NT2/D1 (cell line): ENCODE measurements at regions not wholly inside any gene's neighbourhood (a gene's known extent, or its start where the extent isn't known, plus 50 kb on each side); places are given as distances from the start of the nearest gene placed in this dataset.

Experiments used
- SUZ12 ChIP-seq: IDR thresholded peaks from 2 replicates; pipeline ENCODE4 v1.6.1; 2011; ENCODE audit not compliant: insufficient read length, insufficient read depth; ENCODE audit errors: extremely low read depth
- YY1 ChIP-seq: IDR thresholded peaks from 2 replicates; pipeline ENCODE4 v1.6.1; 2011; ENCODE audit not compliant: insufficient read length, insufficient read depth
- ZNF274 ChIP-seq: IDR thresholded peaks from 2 replicates; pipeline ENCODE4 v1.6.1; 2011; ENCODE audit warnings: mild to moderate bottlenecking, low read depth, low read length

DNA sequence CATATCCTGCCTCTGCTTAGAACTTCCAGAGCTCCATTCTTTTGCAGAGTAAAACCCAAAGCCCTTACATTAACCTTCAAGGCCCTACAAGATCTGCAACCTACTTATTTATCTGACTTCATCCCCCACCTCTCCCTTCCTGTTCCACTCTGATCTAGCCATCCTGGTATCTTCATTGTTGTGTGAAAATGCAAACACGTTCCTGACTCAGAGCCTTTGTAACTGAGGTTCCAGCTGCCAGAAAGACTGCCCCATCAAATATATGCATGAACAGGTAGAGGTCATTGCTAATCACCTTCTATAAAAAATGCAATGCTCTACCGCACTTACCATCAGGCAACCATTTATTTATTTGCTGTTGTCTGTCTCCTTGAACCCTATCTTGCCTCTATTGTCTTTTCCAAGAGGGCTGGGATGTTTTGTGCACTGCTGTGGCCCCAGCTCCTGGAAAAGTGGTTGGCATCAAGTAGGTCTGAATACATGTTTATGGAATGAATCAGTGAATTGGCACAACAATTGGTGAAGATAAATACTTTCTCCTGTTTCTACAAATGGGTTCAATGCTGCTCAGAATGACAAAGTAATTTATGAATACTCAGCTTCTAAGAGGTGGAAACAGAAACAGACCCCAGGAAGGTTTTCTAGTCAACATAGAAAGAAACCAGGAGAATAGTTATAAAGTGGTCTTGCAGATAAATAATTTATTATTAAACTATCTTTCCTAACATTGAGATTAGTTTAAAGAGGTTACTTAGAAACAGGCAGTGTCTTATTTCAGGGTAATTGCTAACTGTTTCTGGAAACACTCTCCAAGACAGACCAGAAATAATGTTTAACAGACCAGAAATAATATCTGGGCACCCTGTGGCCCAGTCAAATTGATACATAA lies 230.6 kb upstream of the CD180 start:
- TF ChIP-seq ZNF274: no peak
- TF ChIP-seq YY1: no peak
- no peak for TF ChIP-seq SUZ12
